HG03196 (cell line): ENCODE measurements at regions not wholly inside any gene's neighbourhood (a gene's known extent, or its start where the extent isn't known, plus 50 kb on each side); places are given as distances from the start of the nearest gene placed in this dataset.

ENCODE experiments used
- ATAC-seq: cut with Tn5 transposase; IDR thresholded peaks from one replicate; pipeline ENCODE4 v1.9.1; 2021; ENCODE audit not compliant: unreplicated experiment

- no peak for ATAC-seq
Observed at GRCh38 chr7:41536873-41537665, 165.8 kb downstream of the INHBA start.

- no peak for ATAC-seq
Observed at GRCh38 chr7:41536122-41536872, 166.6 kb downstream of the INHBA start.

GRCh38 chr7:41529831-41530230, 173.1 kb downstream of the INHBA start:
- no peak for ATAC-seq

- ATAC-seq, result no peak
Observed at GRCh38 chr7:41524876-41525275, 178.0 kb downstream of the INHBA start.

GRCh38 chr7:41520445-41520844, 182.4 kb downstream of the INHBA start:
- no peak for ATAC-seq

GRCh38 chr7:41517771-41518170, 185.1 kb downstream of the INHBA start:
- no peak for ATAC-seq

- ATAC-seq, result no peak
Observed at GRCh38 chr7:41508755-41509154, 194.1 kb downstream of the INHBA start.

- ATAC-seq, result no peak
Observed at GRCh38 chr7:41507686-41508268, 195.1 kb downstream of the INHBA start.

- ATAC-seq, result no peak
Observed at GRCh38 chr7:41504214-41504980, 198.5 kb downstream of the INHBA start.

GRCh38 chr7:41503438-41503837, 199.5 kb downstream of the INHBA start:
- no peak for ATAC-seq

GRCh38 chr7:41501466-41501865, 201.4 kb downstream of the INHBA start:
- no peak for ATAC-seq

- no peak for ATAC-seq
Observed at GRCh38 chr7:41501006-41501405, 201.9 kb downstream of the INHBA start.

GRCh38 chr7:41492603-41493002, 210.3 kb downstream of the INHBA start:
- ATAC-seq, result no peak

- ATAC-seq, result no peak
Observed at GRCh38 chr7:41491883-41492471, 210.9 kb downstream of the INHBA start.

- ATAC-seq, result no peak
Observed at GRCh38 chr7:41491308-41491707, 211.6 kb downstream of the INHBA start.

- no peak for ATAC-seq
Observed at GRCh38 chr7:41489885-41490284, 213.0 kb downstream of the INHBA start.

- ATAC-seq, result no peak
Observed at GRCh38 chr7:41487229-41487940, 215.5 kb downstream of the INHBA start.

GRCh38 chr7:41481353-41481752, 221.5 kb downstream of the INHBA start:
- no peak for ATAC-seq

GRCh38 chr7:41478187-41478586, 224.7 kb downstream of the INHBA start:
- no peak for ATAC-seq

- no peak for ATAC-seq
Observed at GRCh38 chr7:41476460-41476803, 226.5 kb downstream of the INHBA start.
